HG03196 (cell line): ENCODE measurements at regions not wholly inside any gene's neighbourhood (a gene's known extent, or its start where the extent isn't known, plus 50 kb on each side); places are given as distances from the start of the nearest gene placed in this dataset.

Source experiments
- ATAC-seq: cut with Tn5 transposase; IDR thresholded peaks from one replicate; pipeline ENCODE4 v1.9.1; 2021; ENCODE audit not compliant: unreplicated experiment

DNA sequence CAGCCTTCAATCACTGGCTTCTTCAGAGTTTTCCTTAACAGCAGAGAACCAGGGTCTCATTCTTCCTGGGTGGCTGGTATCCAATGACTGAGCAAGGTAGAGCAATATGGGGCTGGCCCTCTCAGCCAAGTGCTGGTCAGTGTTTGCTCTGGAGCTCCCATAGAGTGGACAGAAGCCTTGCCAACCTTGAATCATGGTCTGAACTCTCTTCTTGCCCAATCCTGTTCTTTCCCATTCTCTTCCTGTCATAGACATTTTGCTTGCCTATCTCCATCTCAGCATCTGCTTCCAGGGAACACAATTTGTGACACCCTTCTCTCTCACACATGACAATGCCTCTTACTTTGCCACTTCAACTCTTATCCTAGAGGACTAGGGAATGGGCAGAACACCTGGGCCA is 245.6 kb upstream of the PEX5L start:
- no peak for ATAC-seq

DNA sequence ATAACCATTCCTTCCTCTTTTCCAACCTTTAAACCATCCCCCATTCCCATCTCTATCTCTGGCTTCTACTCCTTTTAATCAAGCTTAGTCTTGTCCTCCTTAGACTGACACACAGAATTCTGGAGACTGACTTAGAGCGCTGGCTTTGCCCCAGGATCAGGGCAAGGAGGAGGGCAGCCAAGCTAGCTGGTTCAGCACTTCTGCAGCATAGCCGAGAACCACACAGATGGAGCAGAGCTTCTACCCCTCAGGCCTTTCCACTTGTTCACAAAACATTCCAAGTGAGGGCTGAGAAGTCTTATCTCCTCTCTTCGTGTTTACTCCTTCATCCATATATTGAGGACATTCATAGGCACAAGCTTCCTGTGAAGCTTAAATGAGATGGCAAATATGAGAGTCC is 246.5 kb upstream of the PEX5L start:
- no peak for ATAC-seq

DNA sequence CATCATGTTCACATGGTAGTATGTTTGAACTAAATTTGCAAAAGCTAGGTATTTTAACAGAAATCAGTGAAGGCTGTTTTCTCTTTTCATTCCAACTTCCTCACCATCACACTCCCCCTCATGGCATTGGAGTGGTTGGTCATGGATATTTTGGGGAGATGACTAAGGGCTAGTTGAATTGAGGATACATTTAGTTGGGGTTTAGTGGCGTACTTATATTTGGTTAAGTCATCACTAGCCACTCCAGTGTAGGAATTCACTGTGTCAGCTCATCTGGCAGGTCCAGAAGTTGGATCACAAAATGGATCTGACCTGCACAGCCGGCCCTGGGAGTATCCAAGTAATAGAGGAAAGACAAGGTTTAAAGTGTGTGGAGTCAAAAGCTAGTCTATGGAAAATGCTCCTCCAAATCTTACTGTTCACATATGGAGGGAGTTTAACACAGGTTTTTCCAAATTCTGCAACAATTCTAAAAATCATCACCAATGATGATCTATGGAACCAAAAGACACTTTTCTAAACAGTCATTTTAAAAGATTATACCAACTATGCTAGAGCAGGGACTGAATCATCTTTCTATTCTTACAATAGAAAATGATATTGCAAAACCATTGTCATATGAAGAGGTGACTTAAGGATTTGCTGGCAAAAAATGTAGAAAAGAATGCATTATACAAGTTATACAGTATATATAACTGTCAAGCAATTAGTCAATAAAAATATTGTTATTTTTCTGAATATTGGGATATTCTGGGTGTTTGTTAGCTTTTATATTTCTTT is 247.8 kb upstream of the PEX5L start:
- ATAC-seq: no peak

GRCh38 chr3:180287703-180288102 is 251.0 kb upstream of the PEX5L start:
- no peak for ATAC-seq

DNA sequence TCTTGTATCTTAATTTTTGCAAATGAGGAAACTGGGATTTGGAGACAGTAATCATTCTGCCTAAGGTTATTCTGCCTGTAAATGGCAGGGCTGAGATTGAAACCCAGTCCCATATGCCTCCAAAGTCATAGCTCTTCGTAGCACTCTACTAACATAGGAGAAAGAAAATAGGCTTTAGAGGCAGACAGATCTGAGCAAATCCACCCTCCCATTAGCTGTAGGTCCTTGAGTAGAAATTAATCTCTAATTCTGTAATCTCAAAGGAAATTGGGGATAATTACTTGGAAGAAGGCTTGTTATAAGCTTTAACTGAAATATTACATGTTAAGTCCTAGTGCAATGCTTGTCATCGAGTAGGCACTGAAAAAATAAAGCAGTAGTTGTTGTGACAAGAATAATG is 252.1 kb upstream of the PEX5L start:
- ATAC-seq: no peak

DNA sequence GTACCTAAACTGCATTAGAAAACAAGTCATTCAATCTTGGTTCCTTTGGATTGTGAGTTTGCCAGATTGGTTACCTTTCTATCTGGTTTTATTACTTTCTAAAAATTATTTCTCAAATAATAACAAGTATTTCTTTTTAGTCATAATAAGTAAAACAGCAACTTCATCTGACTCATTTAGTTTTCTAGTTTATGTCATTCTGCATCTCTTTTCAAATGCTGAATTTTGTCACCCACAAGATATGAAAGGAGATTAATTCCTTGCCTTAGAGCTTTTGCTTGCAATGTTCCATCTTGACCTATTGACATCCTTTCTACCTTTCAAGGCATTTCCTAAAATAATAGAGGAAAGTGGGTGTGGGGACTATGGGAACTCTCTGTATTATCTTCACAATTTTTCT is 253.6 kb upstream of the PEX5L start:
- no peak for ATAC-seq

DNA sequence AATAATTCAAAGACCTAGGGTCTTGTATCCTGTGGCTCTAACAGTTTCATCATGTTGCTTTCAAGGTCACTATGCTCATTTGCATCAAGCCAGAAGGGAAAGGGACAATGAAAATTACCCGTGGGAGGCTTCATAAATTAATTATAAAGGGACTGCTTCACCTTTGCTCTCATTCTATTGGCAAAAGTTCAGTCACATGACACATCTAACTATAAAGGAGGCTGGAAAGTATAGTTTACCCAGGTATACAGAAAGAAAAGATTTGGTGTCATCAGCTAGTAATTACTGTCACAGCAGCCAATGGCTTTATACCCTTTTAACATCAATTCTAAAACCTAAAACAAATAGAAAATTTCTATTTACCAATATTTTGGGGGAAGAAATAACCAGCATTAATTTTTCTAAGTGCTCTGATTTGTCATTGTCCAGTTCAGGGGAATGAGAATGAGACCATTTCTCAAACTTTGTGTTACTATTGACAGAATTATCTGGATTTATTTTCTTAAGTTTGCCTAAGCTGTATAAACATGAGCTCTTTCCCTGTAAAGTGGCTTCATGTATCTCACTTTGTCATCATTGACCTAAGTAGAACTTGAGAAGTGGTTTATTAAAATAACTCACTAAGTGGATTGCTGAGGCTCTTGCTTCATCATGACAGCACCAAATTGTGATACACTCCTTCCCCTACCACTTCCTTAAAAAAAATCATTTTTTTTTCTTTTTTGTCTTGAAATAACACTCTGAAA is 257.7 kb upstream of the PEX5L start:
- no peak for ATAC-seq

GRCh38 chr3:180295811-180296210 is 259.1 kb upstream of the PEX5L start:
- no peak for ATAC-seq

DNA sequence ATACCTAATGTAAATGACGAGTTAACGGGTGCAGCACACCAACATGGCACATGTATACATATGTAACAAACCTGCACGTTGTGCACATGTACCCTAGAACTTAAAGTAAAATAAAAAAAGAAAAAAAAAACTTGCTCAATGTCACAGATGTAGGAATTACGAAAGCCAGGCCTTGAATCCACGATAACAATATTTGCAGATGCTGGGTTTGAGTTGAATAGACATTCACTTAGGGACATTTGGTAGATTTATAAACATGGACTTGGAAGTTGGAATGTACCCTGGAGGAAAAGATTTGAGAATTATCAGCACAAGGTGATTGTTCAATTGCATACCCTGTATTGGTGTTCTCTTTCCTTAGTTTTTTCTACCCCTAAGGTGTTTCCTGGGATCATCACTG is 260.2 kb upstream of the PEX5L start:
- ATAC-seq: no peak

DNA sequence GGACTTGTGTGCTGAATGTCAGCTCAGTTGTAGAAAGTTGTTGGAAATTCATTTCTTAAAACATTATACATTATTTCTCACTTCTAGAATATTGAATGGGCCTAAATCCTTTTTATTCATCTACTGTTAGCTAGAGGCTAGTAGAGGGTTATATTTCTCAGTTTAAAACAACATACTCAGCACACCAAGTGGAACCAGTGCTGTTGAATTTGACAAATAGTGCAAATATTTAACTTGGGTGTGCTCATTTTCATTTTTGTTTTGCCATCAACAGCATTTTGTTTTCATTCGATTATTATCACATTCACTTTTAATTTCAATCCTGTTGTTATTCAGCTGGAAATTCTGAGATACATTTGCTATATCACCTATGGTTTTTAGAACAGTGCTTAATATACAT is 269.4 kb upstream of the PEX5L start:
- ATAC-seq: no peak

GRCh38 chr3:180306691-180307090 is 270.0 kb upstream of the PEX5L start:
- ATAC-seq: no peak

- no peak for ATAC-seq
Observed at GRCh38 chr3:180311242-180311641, 274.5 kb upstream of the PEX5L start.

- no peak for ATAC-seq
Observed at GRCh38 chr3:180316321-180316720, 279.6 kb upstream of the PEX5L start.

DNA sequence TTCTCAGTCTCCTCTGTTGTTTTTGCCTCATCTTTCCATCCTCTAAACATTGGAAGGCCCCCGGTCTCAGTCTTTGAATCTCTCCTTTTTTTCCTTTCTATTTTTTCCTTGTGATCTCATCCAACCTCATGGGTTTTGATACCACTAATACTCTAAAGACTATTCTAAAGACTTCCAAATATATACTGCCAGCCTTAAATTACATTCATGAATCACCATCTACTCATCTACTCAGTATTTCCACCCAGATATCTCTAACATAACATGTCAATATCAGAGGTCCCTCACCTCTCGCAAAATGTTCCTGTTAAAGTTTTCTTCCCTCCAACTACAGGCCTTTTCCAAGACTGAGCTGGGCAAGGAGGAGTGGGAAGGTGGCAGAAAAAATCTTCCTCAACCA is 282.5 kb upstream of the TTC14 start:
- no peak for ATAC-seq

DNA sequence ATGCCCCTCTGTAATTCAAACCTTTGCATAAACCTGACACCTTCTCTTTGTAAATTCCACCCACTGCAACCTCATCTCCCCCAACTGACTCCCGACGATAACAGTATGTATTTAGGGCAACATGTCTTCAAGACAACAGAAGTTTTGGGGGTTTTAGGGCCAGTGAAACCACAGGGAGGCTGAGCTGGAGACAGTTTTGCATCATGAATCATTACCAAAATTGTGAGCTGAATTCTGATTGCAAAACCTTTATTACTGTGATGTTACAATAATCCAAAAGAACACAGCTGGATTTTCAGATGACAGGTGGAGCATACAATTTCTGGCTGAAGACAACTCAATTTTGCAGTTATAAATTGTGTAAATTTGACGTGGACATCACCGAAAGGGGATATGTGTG is 281.3 kb upstream of the TTC14 start:
- ATAC-seq: no peak

DNA sequence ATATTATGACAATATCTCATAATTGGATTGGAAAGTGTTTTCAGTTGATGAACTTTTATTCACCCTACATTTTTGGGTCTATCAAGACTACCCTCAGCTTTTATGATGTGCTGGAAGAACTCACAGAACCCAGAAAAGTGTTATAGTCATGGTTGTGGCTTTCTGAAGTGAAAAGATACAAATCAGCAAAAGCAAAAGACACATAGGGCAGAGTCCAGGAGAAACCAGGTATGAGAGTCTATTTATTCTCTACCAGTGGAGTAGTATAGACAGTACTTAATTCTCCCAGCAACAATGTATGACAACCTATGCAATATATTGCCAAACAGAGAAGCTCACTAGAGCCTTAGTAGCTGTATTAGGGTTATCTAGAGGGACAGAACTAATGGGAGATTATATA is 280.4 kb upstream of the TTC14 start:
- no peak for ATAC-seq

GRCh38 chr3:180322829-180323228 is 279.1 kb upstream of the TTC14 start:
- ATAC-seq: no peak

GRCh38 chr3:180324791-180325190 is 277.2 kb upstream of the TTC14 start:
- ATAC-seq: no peak

- no peak for ATAC-seq
Observed at GRCh38 chr3:180325533-180325932, 276.4 kb upstream of the TTC14 start.

DNA sequence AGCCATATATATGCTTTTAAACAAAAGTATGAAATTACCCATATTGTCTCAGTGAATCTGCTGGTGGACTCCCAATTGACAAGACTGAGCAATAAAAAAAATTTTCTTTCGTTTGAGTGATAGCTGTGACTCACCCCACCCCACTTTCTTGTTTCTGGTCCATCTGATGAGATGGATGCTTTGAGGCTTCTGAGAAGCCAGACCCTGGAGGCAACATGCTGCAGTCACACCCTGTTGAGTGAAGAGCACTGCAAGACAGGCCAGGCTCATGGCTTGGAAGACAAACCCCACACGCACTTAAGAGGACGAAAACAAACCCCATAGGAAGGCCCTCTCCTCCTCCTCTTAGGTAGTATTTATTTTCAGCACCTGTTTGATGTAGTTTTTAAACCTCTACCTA is 276.0 kb upstream of the TTC14 start:
- no peak for ATAC-seq

- peak; percentile 74 for ATAC-seq
Observed at GRCh38 chr3:180329187-180329586, 272.8 kb upstream of the TTC14 start.

DNA sequence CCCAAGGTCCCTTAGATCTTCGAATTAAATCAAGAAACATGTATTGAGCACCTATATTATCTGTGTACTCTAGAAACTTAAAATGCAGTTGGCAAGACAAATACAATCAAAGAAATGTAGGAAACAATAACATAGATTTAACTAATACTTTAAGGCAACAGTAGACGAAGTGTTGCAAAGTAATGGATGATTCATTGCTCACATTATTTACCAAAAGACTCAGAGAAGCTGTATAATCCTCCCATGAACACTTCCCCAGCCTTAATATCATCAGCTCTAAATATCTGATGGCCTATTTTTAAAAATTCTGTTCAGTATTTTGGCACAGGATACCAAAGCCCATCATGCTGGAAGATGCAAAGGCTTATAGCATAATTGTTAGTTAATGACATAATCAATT is 272.1 kb upstream of the TTC14 start:
- no peak for ATAC-seq

GRCh38 chr3:180330440-180330839 is 271.5 kb upstream of the TTC14 start:
- ATAC-seq: no peak
